ENCODE measurements at regions not wholly inside any gene's neighbourhood (a gene's known extent, or its start where the extent isn't known, plus 50 kb on each side); places are given as distances from the start of the nearest gene placed in this dataset.

- no peak overlapping the region for H3K27ac ChIP-seq (ENCODE audit: low read length)
- no peak overlapping the region for H3K4me3 ChIP-seq (ENCODE audit: low read length in 2 of 2)
- H3K9me3 ChIP-seq (ENCODE audit: control insufficient read depth in 2 of 2, low read length in 2 of 2) = peaks cover 0 to 5% of the 10 kb centered on the region in 2 donors
- no peak overlapping the region for H3K9ac ChIP-seq (ENCODE audit: low read length in 2 of 2)
- no peaks in the 10 kb centered on the region for H3K27me3 ChIP-seq (ENCODE audit: control insufficient read depth in 1 of 2, insufficient read depth in 2 of 2, low read length in 2 of 2)
- no peaks in the 10 kb centered on the region for H3K36me3 ChIP-seq (ENCODE audit: control insufficient read depth in 2 of 2, insufficient read depth in 2 of 2, low read length in 2 of 2)
- H3K4me1 ChIP-seq (ENCODE audit: control insufficient read depth, insufficient read depth, low read length) = no peaks in the 10 kb centered on the region
Measured at GRCh38 chrX:9164533-9165426, 130.9 kb upstream of the FAM9B start.

GRCh38 chrX:9166584-9166944 is 132.6 kb upstream of the FAM9B start:
- Histone ChIP-seq H3K27ac (ENCODE audit: low read length) (no peak overlapping the region), H3K9me3 (ENCODE audit: control insufficient read depth in 2 of 2, low read length in 2 of 2) (peaks cover 0 to 5% of the 10 kb centered on the region in 2 donors), H3K36me3 (ENCODE audit: control insufficient read depth in 2 of 2, insufficient read depth in 2 of 2, low read length in 2 of 2) (no peaks in the 10 kb centered on the region), H3K4me1 (ENCODE audit: control insufficient read depth, insufficient read depth, low read length) (no peaks in the 10 kb centered on the region), H3K4me3 (ENCODE audit: low read length in 2 of 2) (no peak overlapping the region), H3K9ac (ENCODE audit: low read length in 2 of 2) (no peak overlapping the region), H3K27me3 (ENCODE audit: control insufficient read depth in 1 of 2, insufficient read depth in 2 of 2, low read length in 2 of 2) (no peaks in the 10 kb centered on the region)

- no peak overlapping the region for H3K4me3 ChIP-seq (ENCODE audit: low read length in 2 of 2)
- no peaks in the 10 kb centered on the region for H3K36me3 ChIP-seq (ENCODE audit: control insufficient read depth in 2 of 2, insufficient read depth in 2 of 2, low read length in 2 of 2)
- H3K27ac ChIP-seq (ENCODE audit: low read length) = no peak overlapping the region
- peaks cover 0 to 5% of the 10 kb centered on the region in 2 donors for H3K9me3 ChIP-seq (ENCODE audit: control insufficient read depth in 2 of 2, low read length in 2 of 2)
- no peaks in the 10 kb centered on the region for H3K27me3 ChIP-seq (ENCODE audit: control insufficient read depth in 1 of 2, insufficient read depth in 2 of 2, low read length in 2 of 2)
- H3K9ac ChIP-seq (ENCODE audit: low read length in 2 of 2) = no peak overlapping the region
- H3K4me1 ChIP-seq (ENCODE audit: control insufficient read depth, insufficient read depth, low read length) = no peaks in the 10 kb centered on the region
Measured at GRCh38 chrX:9171841-9172463, 138.0 kb upstream of the FAM9B start.

GRCh38 chrX:9172464-9172850 is 138.5 kb upstream of the FAM9B start:
- H3K27me3 ChIP-seq (ENCODE audit: control insufficient read depth in 1 of 2, insufficient read depth in 2 of 2, low read length in 2 of 2) = no peaks in the 10 kb centered on the region
- no peak overlapping the region for H3K9ac ChIP-seq (ENCODE audit: low read length in 2 of 2)
- H3K9me3 ChIP-seq (ENCODE audit: control insufficient read depth in 2 of 2, low read length in 2 of 2) = peaks cover 0 to 5% of the 10 kb centered on the region in 2 donors
- no peaks in the 10 kb centered on the region for H3K4me1 ChIP-seq (ENCODE audit: control insufficient read depth, insufficient read depth, low read length)
- no peak overlapping the region for H3K27ac ChIP-seq (ENCODE audit: low read length)
- no peaks in the 10 kb centered on the region for H3K36me3 ChIP-seq (ENCODE audit: control insufficient read depth in 2 of 2, insufficient read depth in 2 of 2, low read length in 2 of 2)
- no peak overlapping the region for H3K4me3 ChIP-seq (ENCODE audit: low read length in 2 of 2)

- Histone ChIP-seq H3K9me3 (ENCODE audit: control insufficient read depth in 2 of 2, low read length in 2 of 2) (peaks cover 0 to 5% of the 10 kb centered on the region in 2 donors), H3K4me1 (ENCODE audit: control insufficient read depth, insufficient read depth, low read length) (no peaks in the 10 kb centered on the region), H3K27ac (ENCODE audit: low read length) (no peak overlapping the region), H3K4me3 (ENCODE audit: low read length in 2 of 2) (no peak overlapping the region), H3K9ac (ENCODE audit: low read length in 2 of 2) (no peak overlapping the region), H3K36me3 (ENCODE audit: control insufficient read depth in 2 of 2, insufficient read depth in 2 of 2, low read length in 2 of 2) (no peaks in the 10 kb centered on the region), H3K27me3 (ENCODE audit: control insufficient read depth in 1 of 2, insufficient read depth in 2 of 2, low read length in 2 of 2) (peaks cover 0 to 2% of the 10 kb centered on the region in 2 donors)
Measured at GRCh38 chrX:9180623-9181022, 146.7 kb upstream of the FAM9B start.

GRCh38 chrX:9182041-9182440 is 148.1 kb upstream of the FAM9B start:
- Histone ChIP-seq H3K27me3 (ENCODE audit: control insufficient read depth in 1 of 2, insufficient read depth in 2 of 2, low read length in 2 of 2) (peaks cover 0 to 2% of the 10 kb centered on the region in 2 donors), H3K4me1 (ENCODE audit: control insufficient read depth, insufficient read depth, low read length) (no peaks in the 10 kb centered on the region), H3K9me3 (ENCODE audit: control insufficient read depth in 2 of 2, low read length in 2 of 2) (peaks cover 0 to 5% of the 10 kb centered on the region in 2 donors), H3K9ac (ENCODE audit: low read length in 2 of 2) (no peak overlapping the region), H3K4me3 (ENCODE audit: low read length in 2 of 2) (no peak overlapping the region), H3K27ac (ENCODE audit: low read length) (no peak overlapping the region), H3K36me3 (ENCODE audit: control insufficient read depth in 2 of 2, insufficient read depth in 2 of 2, low read length in 2 of 2) (no peaks in the 10 kb centered on the region)

DNA sequence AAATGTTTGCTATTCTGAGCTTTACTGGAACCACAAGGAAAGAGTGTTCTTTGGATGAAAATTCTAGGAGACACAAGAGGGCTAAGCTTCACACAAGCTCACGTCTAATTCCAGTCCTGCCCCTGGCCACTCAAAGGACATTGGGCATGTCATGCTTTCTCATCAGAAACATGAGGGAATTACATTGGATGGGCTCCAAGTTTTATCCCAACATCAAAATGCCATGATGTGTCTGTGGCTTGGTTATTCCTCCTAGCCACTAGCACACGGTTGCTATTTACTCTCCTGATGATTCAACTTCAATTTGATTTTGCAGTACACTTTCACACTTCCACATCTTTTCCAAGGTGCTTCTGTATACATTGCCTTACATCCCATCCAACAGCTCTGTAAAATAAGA is 149.6 kb upstream of the FAM9B start:
- H3K4me1 ChIP-seq (ENCODE audit: control insufficient read depth, insufficient read depth, low read length) = no peaks in the 10 kb centered on the region

DNA sequence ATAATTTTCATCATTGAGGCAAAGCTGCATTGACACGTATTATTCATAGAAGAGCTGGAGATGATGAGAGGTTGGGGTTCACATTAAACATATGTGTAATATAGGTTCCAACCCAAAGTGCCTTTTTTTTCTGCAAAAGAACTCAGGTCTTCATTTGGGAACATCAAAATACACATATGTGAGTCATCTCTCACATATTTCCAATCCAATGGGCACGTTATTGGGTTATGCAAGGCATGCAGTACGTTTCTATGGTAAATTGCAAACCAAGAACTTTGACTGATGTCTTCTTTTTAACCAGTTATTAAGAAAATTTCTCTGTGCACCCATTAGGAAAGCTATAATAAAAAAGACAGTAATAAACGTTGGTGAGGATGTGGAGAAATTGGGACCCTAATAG is 150.3 kb upstream of the FAM9B start:
- H3K27me3 ChIP-seq (ENCODE audit: control insufficient read depth in 1 of 2, insufficient read depth in 2 of 2, low read length in 2 of 2) = peaks cover 0 to 2% of the 10 kb centered on the region in 2 donors
- H3K27ac ChIP-seq (ENCODE audit: low read length) = no peak overlapping the region
- no peaks in the 10 kb centered on the region for H3K36me3 ChIP-seq (ENCODE audit: control insufficient read depth in 2 of 2, insufficient read depth in 2 of 2, low read length in 2 of 2)
- H3K9me3 ChIP-seq (ENCODE audit: control insufficient read depth in 2 of 2, low read length in 2 of 2) = no peaks in the 10 kb centered on the region
- no peak overlapping the region for H3K4me3 ChIP-seq (ENCODE audit: low read length in 2 of 2)
- H3K9ac ChIP-seq (ENCODE audit: low read length in 2 of 2) = no peak overlapping the region
- H3K4me1 ChIP-seq (ENCODE audit: control insufficient read depth, insufficient read depth, low read length) = no peaks in the 10 kb centered on the region

More for the DNA sequence above, 149.6 kb upstream of the FAM9B start:
- no peak overlapping the region for H3K9ac ChIP-seq (ENCODE audit: low read length in 2 of 2)
- H3K27me3 ChIP-seq (ENCODE audit: control insufficient read depth in 1 of 2, insufficient read depth in 2 of 2, low read length in 2 of 2) = peaks cover 0 to 2% of the 10 kb centered on the region in 2 donors
- no peaks in the 10 kb centered on the region for H3K36me3 ChIP-seq (ENCODE audit: control insufficient read depth in 2 of 2, insufficient read depth in 2 of 2, low read length in 2 of 2)
- H3K4me3 ChIP-seq (ENCODE audit: low read length in 2 of 2) = no peak overlapping the region
- no peak overlapping the region for H3K27ac ChIP-seq (ENCODE audit: low read length)
- peaks cover 0 to 4% of the 10 kb centered on the region in 2 donors for H3K9me3 ChIP-seq (ENCODE audit: control insufficient read depth in 2 of 2, low read length in 2 of 2)

DNA sequence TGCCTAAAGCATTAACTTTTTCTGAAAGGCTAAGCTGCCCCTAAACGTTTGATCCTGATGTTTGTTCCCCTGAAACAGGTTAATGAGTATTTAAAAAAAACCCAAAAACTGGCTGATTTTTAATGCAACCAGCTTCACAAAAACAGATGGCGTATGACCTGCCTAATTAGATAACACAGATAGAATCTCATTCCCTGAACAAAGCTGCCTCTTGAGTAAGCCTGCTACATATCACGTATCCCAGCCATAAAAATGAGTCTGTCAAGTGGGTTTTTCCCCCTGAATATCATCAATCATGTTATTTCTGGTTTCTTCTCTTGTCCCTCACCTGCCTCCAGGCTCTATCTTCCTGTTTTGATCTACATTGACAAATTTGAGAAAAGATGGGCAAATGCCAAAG is 154.2 kb upstream of the FAM9B start:
- H3K9ac ChIP-seq (ENCODE audit: low read length in 2 of 2) = no peak overlapping the region
- H3K9me3 ChIP-seq (ENCODE audit: control insufficient read depth in 2 of 2, low read length in 2 of 2) = no peaks in the 10 kb centered on the region
- no peak overlapping the region for H3K27ac ChIP-seq (ENCODE audit: low read length)
- H3K27me3 ChIP-seq (ENCODE audit: control insufficient read depth in 1 of 2, insufficient read depth in 2 of 2, low read length in 2 of 2) = no peaks in the 10 kb centered on the region
- no peaks in the 10 kb centered on the region for H3K36me3 ChIP-seq (ENCODE audit: control insufficient read depth in 2 of 2, insufficient read depth in 2 of 2, low read length in 2 of 2)
- H3K4me1 ChIP-seq (ENCODE audit: control insufficient read depth, insufficient read depth, low read length) = no peaks in the 10 kb centered on the region
- no peak overlapping the region for H3K4me3 ChIP-seq (ENCODE audit: low read length in 2 of 2)

GRCh38 chrX:9189286-9189685 is 155.4 kb upstream of the FAM9B start:
- H3K9me3 ChIP-seq (ENCODE audit: control insufficient read depth in 2 of 2, low read length in 2 of 2) = no peaks in the 10 kb centered on the region
- no peaks in the 10 kb centered on the region for H3K27me3 ChIP-seq (ENCODE audit: control insufficient read depth in 1 of 2, insufficient read depth in 2 of 2, low read length in 2 of 2)
- H3K4me3 ChIP-seq (ENCODE audit: low read length in 2 of 2) = no peak overlapping the region
- H3K36me3 ChIP-seq (ENCODE audit: control insufficient read depth in 2 of 2, insufficient read depth in 2 of 2, low read length in 2 of 2) = no peaks in the 10 kb centered on the region
- H3K4me1 ChIP-seq (ENCODE audit: control insufficient read depth, insufficient read depth, low read length) = no peaks in the 10 kb centered on the region
- no peak overlapping the region for H3K9ac ChIP-seq (ENCODE audit: low read length in 2 of 2)
- no peak overlapping the region for H3K27ac ChIP-seq (ENCODE audit: low read length)

DNA sequence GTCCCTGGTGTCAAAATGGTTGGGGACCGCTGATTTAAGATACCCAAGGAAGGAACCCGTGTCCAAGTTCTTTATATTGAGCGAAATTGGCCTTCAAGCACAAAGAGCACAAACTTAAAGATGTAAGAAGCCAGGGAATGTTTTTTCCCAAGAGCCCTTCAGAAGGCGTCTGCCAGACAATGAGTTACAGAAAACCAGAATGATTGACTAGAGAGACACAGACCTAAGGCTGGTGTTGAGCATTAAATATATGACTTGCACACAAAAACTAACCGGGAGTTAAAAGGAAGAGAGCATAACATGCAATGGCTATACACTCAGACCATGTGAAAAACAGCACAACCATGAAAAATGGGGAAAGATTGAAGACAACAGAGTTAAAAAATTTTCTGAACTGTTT is 157.5 kb upstream of the FAM9B start:
- H3K27ac ChIP-seq (ENCODE audit: low read length) = no peak overlapping the region

More for the DNA sequence above, 157.5 kb upstream of the FAM9B start:
- H3K9me3 ChIP-seq (ENCODE audit: control insufficient read depth in 2 of 2, low read length in 2 of 2) = no peaks in the 10 kb centered on the region
- H3K27me3 ChIP-seq (ENCODE audit: control insufficient read depth in 1 of 2, insufficient read depth in 2 of 2, low read length in 2 of 2) = no peaks in the 10 kb centered on the region
- no peaks in the 10 kb centered on the region for H3K36me3 ChIP-seq (ENCODE audit: control insufficient read depth in 2 of 2, insufficient read depth in 2 of 2, low read length in 2 of 2)
- no peaks in the 10 kb centered on the region for H3K4me1 ChIP-seq (ENCODE audit: control insufficient read depth, insufficient read depth, low read length)
- H3K9ac ChIP-seq (ENCODE audit: low read length in 2 of 2) = no peak overlapping the region
- no peak overlapping the region for H3K4me3 ChIP-seq (ENCODE audit: low read length in 2 of 2)

Data from stomach smooth muscle (tissue), 2 donors.